ENCODE measurements at regions not wholly inside any gene's neighbourhood (a gene's known extent, or its start where the extent isn't known, plus 50 kb on each side); places are given as distances from the start of the nearest gene placed in this dataset.

GRCh38 chr14:66037361-66037760 is 448.8 kb upstream of the CCDC196 start:
- TF ChIP-seq CTCF (IDR thresholded peaks at IDR 0.05) (no peak), TEAD4 (IDR thresholded peaks at IDR 0.05; ENCODE audit: borderline replicate concordance, insufficient read depth) (no peak), EZH2phosphoT487 (IDR thresholded peaks at IDR 0.05; ENCODE audit: borderline replicate concordance, low read depth) (no peak), MAX (IDR thresholded peaks at IDR 0.05; ENCODE audit: low read depth) (no peak), TAF1 (IDR thresholded peaks at IDR 0.05; ENCODE audit: borderline replicate concordance, low read depth, low read length) (no peak), SMC3 (IDR thresholded peaks at IDR 0.05; ENCODE audit: low read depth, low read length) (no peak), JUND (IDR thresholded peaks at IDR 0.05) (no peak), YY1 (IDR thresholded peaks at IDR 0.05; ENCODE audit: low read depth) (no peak), POLR2AphosphoS5 (IDR thresholded peaks at IDR 0.05; ENCODE audit: low read depth, low read length) (no peak), SIN3A (IDR thresholded peaks at IDR 0.05; ENCODE audit: borderline replicate concordance, low read depth, low read length) (no peak)

Measured in SK-N-SH (cell line).